Thyroid gland (tissue), 4 donors: ENCODE measurements at regions not wholly inside any gene's neighbourhood (a gene's known extent, or its start where the extent isn't known, plus 50 kb on each side); places are given as distances from the start of the nearest gene placed in this dataset.

ENCODE experiments used
- CTCF ChIP-seq, 6 experiments: fragments of 200-600 bp in 3 of 6; fragments of 450-650 bp in 3 of 6; sonication (generic) in 3 of 6; IDR thresholded peaks; one replicate each; pipeline ENCODE4 v1.5.1; 2016 to 2019; ENCODE audit warnings: antibody characterized with exemption in 6 of 6, mild to moderate bottlenecking in 2 of 6, inconsistent platforms in 1 of 6, moderate library complexity in 1 of 6
- POLR2A ChIP-seq, 2 donors: fragments of 450-650 bp; IDR thresholded peaks; one replicate each; pipeline ENCODE4 v1.6.1; 2017; ENCODE audit warnings: antibody characterized with exemption in 2 of 2, mild to moderate bottlenecking in 2 of 2, moderate library complexity in 1 of 2

GRCh38 chr1:87852410-87853161 lies 523.9 kb downstream of the LMO4 start:
- TF ChIP-seq CTCF (IDR thresholded peaks at IDR 0.05) = no peak
- no peak for TF ChIP-seq POLR2A (IDR thresholded peaks at IDR 0.05)
